Kidney capillary endothelial cell (primary cell): ENCODE measurements at regions not wholly inside any gene's neighbourhood (a gene's known extent, or its start where the extent isn't known, plus 50 kb on each side); places are given as distances from the start of the nearest gene placed in this dataset.

Source experiments
- DNase-seq: peaks from one replicate; pipeline ENCODE4 v3.0.0-alpha.2; 2018; ENCODE audit warnings: low spot score

- DNase-seq, result no peak
These were observed 64.8 kb downstream of the CDCA7 start for GRCh38 chr2:173419506-173419905.

- DNase-seq, result no peak
These were observed 70.2 kb downstream of the CDCA7 start for GRCh38 chr2:173424886-173425285.

GRCh38 chr2:173427887-173428668, 73.4 kb downstream of the CDCA7 start:
- DNase-seq, result no peak

- DNase-seq, result no peak
These were observed 76.5 kb downstream of the CDCA7 start for GRCh38 chr2:173431191-173431590.

GRCh38 chr2:173432049-173432754, 77.5 kb downstream of the CDCA7 start:
- DNase-seq, result no peak

- DNase-seq, result no peak
These were observed 80.3 kb downstream of the CDCA7 start for GRCh38 chr2:173434762-173435569.

GRCh38 chr2:173435574-173435973, 80.9 kb downstream of the CDCA7 start:
- no peak for DNase-seq

- no peak for DNase-seq
These were observed 81.4 kb downstream of the CDCA7 start for GRCh38 chr2:173436088-173436487.

- DNase-seq, result no peak
These were observed 86.5 kb downstream of the CDCA7 start for GRCh38 chr2:173441222-173441621.

- no peak for DNase-seq
These were observed 87.9 kb downstream of the CDCA7 start for GRCh38 chr2:173442542-173442941.

- DNase-seq, result no peak
These were observed 92.0 kb downstream of the CDCA7 start for GRCh38 chr2:173446722-173447121.

- peak; percentile 67 for DNase-seq
These were observed 94.3 kb downstream of the CDCA7 start for GRCh38 chr2:173448938-173449471.

GRCh38 chr2:173451118-173451517, 96.4 kb downstream of the CDCA7 start:
- DNase-seq, result no peak

- no peak for DNase-seq
These were observed 97.3 kb downstream of the CDCA7 start for GRCh38 chr2:173451941-173452340.

- DNase-seq, result no peak
These were observed 97.7 kb downstream of the CDCA7 start for GRCh38 chr2:173452416-173452815.

- no peak for DNase-seq
These were observed 102.3 kb downstream of the CDCA7 start for GRCh38 chr2:173456960-173457359.

GRCh38 chr2:173457366-173457765, 102.7 kb downstream of the CDCA7 start:
- DNase-seq, result no peak

GRCh38 chr2:173458991-173459780, 104.5 kb downstream of the CDCA7 start:
- DNase-seq, result no peak

GRCh38 chr2:173462892-173463840, 108.5 kb downstream of the CDCA7 start:
- DNase-seq, result no peak

GRCh38 chr2:173463846-173464245, 109.2 kb downstream of the CDCA7 start:
- DNase-seq, result no peak
